ENCODE measurements at regions not wholly inside any gene's neighbourhood (a gene's known extent, or its start where the extent isn't known, plus 50 kb on each side); places are given as distances from the start of the nearest gene placed in this dataset.

DNA sequence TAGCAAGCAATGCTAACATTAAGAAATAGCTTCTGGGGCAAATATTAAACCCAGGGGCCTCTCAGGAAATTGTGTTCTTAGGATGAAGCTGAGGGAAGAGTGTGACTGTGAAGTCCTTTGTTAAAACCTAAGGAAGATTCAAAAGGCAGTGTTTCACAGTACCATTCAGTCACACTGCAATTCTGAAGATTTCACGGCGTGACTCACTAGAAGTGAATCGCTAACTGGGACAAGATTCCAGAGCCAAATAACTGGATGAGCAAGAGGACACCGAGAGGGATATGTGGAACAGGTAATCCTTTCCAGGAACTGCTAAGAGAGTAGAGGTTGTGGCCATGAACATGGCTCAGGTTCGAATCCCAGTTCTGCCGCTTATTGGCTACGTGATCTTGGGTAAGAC is 61.8 kb upstream of the SMAD3 start:
- DNase-seq (ENCODE audit: low spot score) = no peak
- Histone ChIP-seq H3K27me3 (no peaks in the 10 kb centered on the region), H3K36me3 (no peaks in the 10 kb centered on the region), H3K9me3 (no peaks in the 10 kb centered on the region), H3K4me3 (no peak overlapping the region), H3K4me1 (no peaks in the 10 kb centered on the region), H3K27ac (no peak overlapping the region)
- TF ChIP-seq, protein P1, sequence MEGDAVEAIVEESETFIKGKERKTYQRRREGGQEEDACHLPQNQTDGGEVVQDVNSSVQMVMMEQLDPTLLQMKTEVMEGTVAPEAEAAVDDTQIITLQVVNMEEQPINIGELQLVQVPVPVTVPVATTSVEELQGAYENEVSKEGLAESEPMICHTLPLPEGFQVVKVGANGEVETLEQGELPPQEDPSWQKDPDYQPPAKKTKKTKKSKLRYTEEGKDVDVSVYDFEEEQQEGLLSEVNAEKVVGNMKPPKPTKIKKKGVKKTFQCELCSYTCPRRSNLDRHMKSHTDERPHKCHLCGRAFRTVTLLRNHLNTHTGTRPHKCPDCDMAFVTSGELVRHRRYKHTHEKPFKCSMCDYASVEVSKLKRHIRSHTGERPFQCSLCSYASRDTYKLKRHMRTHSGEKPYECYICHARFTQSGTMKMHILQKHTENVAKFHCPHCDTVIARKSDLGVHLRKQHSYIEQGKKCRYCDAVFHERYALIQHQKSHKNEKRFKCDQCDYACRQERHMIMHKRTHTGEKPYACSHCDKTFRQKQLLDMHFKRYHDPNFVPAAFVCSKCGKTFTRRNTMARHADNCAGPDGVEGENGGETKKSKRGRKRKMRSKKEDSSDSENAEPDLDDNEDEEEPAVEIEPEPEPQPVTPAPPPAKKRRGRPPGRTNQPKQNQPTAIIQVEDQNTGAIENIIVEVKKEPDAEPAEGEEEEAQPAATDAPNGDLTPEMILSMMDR (IDR thresholded peaks at IDR 0.05) = no peak

DNA sequence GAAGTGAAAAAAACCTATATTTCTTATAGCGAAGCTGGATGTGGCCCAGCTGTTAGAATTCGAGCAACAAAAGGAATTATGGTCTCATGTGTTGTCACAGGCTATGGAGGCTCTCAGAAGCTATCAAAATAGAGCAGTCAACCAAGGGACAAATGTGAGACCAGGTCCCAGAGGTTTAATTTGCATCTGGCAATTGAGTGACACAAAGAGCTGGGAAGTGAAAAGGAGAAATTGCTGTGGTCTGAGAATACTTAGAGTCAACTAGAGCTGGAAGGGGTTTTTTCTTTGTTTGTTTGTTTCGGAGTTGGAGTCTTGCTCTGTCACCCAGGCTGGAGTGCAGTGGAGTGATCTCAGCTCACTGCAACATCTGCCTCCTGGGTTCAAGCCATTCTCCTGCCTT is 61.3 kb upstream of the SMAD3 start:
- H3K4me3 ChIP-seq = no peak overlapping the region
- TF ChIP-seq, protein P1 (IDR thresholded peaks at IDR 0.05) = no peak
- H3K36me3 ChIP-seq = no peaks in the 10 kb centered on the region
- no peaks in the 10 kb centered on the region for H3K9me3 ChIP-seq
- H3K4me1 ChIP-seq = no peaks in the 10 kb centered on the region
- no peaks in the 10 kb centered on the region for H3K27me3 ChIP-seq
- no peak for DNase-seq (ENCODE audit: low spot score)
- H3K27ac ChIP-seq = no peak overlapping the region

DNA sequence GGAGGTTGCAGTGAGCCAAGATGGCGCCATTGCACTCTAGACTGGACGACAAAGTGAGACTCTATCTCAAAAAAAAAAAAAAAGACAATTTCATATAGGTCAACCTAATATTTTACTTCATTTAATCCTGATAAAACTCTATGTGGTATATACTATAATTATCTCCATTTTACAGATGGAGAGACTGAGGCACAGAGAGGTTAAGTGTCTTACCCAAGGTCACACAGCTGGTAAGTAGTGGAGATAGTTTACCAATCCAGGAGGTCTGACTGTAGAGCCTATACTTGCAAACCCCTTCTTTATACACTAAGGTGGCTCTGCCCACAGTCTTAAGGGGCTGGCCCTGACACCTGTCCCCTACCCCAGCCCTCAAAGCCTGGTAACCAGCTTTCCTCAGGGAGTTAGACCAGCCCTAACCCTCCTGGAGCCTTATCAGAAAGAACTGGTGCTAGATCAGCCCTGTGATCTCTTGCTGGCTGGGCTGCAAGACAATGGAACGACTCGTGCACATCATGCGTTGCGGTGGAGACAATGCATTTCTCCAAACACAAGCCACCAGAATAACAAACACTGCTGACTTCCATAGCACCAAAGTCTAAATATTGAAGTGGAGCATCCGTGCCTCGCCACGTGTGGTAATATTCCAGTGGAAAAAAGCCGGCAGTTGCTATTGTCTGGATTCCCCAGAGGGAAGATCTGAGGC is 60.0 kb upstream of the SMAD3 start:
- DNase-seq (ENCODE audit: low spot score) = no peak
- H3K4me1 ChIP-seq = no peaks in the 10 kb centered on the region
- no peak overlapping the region for H3K4me3 ChIP-seq
- H3K27ac ChIP-seq = no peak overlapping the region
- H3K36me3 ChIP-seq = no peaks in the 10 kb centered on the region
- TF ChIP-seq, protein P1 (IDR thresholded peaks at IDR 0.05) = no peak
- no peaks in the 10 kb centered on the region for H3K9me3 ChIP-seq
- H3K27me3 ChIP-seq = no peaks in the 10 kb centered on the region

DNA sequence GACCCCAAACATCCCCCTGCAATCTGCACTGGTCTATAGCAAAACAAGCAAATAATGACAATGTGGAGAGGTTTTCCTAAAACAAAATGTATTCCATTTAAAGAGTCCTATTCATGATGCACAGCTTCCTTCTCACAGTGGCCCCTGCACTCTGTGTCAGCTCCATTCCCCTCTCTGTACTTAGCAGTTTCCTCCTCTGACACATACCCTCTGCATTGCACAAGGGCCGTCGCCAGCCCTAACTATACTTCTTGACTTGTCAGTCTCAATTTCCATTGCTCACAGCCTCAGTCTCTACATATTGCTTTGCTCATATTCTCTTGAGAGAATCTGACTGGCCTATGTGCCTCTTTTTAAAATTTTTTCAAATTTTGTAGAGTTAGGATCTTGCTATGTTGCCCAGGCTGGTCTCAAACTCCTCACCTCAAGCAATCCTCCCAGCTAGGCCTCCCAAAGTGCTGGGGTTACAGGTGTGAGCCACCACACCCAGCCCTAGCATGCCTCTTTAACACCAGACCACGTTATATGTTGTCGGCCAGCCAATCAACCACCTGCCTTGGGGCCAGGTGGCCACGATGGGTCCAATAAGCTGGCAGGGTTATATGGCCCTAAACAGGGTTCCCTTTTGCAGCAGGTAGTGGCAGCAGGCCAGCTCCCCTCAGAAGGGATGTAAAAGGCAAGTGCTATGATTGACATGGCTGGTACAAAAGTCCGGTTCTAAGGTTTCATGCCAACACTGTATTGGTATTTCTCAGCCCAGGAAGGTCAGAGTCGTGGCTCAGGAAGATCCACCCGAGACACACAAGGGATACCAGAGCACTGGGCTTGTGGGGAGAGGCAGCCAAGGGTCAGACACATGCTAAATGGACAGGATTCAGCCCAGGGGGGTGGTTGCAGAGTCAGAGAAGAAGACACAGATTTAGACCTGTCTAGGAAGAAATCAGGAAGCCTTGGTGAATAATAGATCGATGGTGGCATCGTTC is 59.0 kb upstream of the SMAD3 start:
- H3K27ac ChIP-seq = no peak overlapping the region
- TF ChIP-seq, protein P1 (IDR thresholded peaks at IDR 0.05) = no peak
- H3K36me3 ChIP-seq = no peaks in the 10 kb centered on the region
- H3K4me3 ChIP-seq = no peak overlapping the region
- no peaks in the 10 kb centered on the region for H3K27me3 ChIP-seq
- DNase-seq (ENCODE audit: low spot score) = no peak
- no peaks in the 10 kb centered on the region for H3K4me1 ChIP-seq
- no peaks in the 10 kb centered on the region for H3K9me3 ChIP-seq

DNA sequence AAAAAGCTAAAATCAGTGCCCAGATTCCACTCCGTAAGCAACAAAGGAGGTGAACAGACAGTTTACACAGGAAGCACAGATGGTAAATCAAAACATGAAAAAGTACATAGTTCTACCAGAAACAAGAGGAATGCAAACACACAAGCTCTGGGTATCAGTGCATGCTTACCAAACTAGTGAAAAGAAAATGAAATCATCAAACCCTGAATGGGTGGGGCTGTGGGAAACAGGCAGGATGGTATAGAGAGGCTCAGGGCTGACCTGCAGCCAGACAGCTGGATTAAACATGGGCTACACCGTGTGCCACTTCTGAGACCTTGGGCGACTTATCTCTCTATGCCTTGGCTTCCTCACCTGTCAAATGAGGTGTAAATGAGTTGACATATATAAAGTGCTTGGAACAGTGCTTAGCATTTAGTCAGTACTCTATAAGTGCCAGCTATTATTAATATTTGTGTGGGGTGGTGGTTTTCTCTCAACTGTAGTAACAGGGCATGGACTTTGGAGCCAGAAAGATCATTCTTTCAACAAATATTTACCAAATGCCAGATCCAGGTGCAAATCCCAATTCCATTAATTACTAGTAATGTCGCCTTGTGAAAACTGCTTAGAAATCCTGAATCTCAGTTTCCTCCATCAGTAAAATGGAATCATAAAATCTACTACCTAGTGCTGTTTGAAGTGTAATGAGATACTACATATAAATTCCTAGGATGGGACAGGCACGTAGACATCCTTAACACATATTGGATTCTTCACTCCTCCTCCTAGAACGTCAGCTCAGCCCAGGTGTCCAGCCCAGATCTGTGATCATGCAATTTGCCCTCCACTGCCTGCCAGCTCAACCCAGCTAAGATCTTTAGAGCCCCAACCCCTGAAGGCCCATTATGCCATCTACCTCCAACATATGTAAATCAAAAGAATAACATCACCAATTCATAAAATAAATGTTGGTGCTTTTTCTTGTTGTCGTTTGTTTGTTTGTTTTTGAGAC is 55.5 kb upstream of the SMAD3 start:
- H3K27me3 ChIP-seq = no peaks in the 10 kb centered on the region
- H3K27ac ChIP-seq = no peak overlapping the region
- TF ChIP-seq, protein P1 (IDR thresholded peaks at IDR 0.05) = no peak
- H3K36me3 ChIP-seq = no peaks in the 10 kb centered on the region
- no peak for DNase-seq (ENCODE audit: low spot score)
- H3K9me3 ChIP-seq = no peaks in the 10 kb centered on the region
- H3K4me3 ChIP-seq = no peak overlapping the region
- H3K4me1 ChIP-seq = peaks cover 0 to 7% of the 10 kb centered on the region in 2 donors
